NCI-H460 (cell line): ENCODE measurements at regions not wholly inside any gene's neighbourhood (a gene's known extent, or its start where the extent isn't known, plus 50 kb on each side); places are given as distances from the start of the nearest gene placed in this dataset.
A peak's percentile ranks its signal among the peaks of the same experiment; 100 is the strongest.

Experiments used
- DNase-seq: peaks from one replicate; pipeline ENCODE4 v3.0.0-alpha.2; 2016; ENCODE audit warnings: low read depth; ENCODE audit errors: extremely low read depth

DNA sequence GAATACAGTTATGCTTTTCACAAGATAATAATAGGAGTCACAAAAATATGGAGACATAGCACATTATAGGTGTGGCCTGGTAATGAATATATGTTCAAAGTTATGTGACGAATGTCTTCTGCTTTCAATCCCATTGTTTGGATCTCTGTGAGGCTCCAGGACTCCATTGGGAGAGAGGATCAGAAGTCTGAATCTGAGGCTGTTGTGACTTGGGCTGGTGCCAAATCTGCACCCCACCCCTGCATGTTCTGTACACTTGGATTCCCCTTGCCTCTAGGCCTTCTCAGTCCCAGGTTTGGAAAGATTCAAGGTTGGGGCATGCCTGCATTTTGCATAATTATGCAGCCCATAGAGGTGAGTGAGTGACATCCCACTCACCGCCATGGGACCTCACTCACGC lies 103.1 kb upstream of the MGAT5 start:
- DNase-seq: no peak

- no peak for DNase-seq
Observed at GRCh38 chr2:134152045-134153010, 101.5 kb upstream of the MGAT5 start.

GRCh38 chr2:134153294-134153880 lies 100.5 kb upstream of the MGAT5 start:
- no peak for DNase-seq

DNA sequence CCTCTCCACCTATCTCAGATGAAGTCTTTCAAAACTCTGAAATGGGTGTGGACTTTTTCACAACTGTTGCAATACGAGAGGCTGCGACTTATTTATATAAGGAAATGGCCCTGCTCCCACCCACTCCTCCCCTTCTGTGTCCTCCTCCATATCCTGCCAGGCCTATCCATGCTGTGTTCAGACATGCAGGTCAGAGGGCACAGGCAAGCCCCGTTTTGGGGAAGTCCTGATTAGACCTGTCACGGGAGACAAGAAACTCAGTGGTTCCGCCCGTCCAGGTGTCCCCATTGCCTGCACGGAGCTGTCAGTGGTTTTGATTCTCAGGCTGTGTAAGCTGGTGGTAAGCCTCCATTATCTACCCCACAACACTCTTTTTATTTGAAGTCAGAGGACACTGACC lies 99.6 kb upstream of the MGAT5 start:
- no peak for DNase-seq

- no peak for DNase-seq
Observed at GRCh38 chr2:134155134-134155533, 98.7 kb upstream of the MGAT5 start.

GRCh38 chr2:134158295-134158694 lies 95.6 kb upstream of the MGAT5 start:
- DNase-seq: no peak

DNA sequence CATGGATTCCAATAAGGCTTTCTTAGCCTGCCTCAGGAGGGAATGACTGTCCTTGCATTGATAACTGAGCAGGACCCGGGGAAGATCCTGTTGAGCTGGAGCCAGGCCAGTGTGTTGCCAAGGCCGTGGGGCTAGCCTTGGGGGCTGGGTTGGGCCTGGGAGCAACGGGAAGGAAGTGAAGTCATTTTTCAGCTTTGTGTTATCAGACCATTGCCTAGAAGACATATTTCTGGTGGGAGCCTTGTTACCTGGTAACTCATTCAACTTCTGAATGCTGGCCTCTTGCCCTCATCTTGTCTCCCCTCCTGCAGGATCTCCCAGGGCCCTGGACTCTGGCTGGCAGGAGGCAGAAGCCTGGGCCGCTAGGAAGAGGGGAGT lies 92.7 kb upstream of the MGAT5 start:
- DNase-seq: no peak

- no peak for DNase-seq
Observed at GRCh38 chr2:134163336-134163735, 90.5 kb upstream of the MGAT5 start.

GRCh38 chr2:134164306-134164705 lies 89.6 kb upstream of the MGAT5 start:
- no peak for DNase-seq

DNA sequence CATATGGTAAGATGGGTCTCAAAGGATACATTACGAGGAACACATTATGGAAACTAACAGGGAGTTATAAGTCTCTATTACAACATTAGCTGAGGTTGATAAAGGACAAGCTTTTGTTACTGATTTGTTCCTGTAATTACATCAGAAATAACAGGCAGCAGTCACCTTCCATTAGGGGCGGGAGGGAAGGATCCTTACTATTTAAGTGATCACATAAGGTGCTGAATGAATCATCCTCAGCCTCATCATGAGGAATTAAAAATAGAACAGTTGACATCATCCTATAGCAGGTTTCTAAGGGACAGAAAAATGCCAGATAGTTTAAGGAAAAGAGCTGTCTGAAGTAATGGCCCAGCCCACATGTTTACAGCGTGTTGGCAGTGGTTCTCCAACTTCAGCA lies 86.9 kb upstream of the MGAT5 start:
- DNase-seq: peak; percentile 11

DNA sequence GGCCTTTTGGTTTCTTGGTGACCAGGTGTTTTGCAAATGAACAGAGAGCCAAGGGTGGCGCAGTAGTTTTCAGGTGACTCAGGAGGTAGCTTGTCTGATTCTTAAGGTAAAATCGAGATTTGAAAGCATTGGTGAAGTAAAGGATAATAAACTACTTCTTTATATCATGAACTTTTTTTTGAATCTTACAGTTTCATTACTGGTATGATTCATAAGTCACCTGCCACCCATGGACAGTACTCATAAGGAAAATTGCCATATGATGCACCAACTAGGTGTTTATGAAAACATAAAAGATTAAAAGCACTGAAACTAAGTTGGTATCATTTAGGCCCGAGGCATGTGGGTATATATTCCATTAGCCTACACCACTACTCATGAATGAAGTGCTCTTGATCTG lies 84.1 kb upstream of the MGAT5 start:
- DNase-seq: no peak

DNA sequence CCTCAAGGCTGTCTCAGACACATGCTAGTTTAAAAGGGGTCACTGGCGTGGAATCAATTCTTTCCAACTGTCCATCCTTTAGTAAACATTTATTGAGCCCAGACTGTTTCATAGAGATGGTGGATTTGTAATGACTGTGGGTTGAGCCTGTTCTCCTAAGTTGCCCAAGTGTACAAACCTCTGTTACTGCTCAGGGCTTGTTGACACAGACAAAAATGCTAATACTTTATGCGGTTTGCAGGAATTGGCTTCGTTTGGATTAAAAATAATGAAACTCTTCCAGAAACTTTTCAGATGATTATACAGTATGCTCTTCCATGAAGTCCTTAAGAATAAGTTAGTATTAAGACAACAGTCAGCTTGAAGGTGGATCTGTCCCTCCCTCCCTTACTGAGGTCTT lies 83.6 kb upstream of the MGAT5 start:
- DNase-seq: no peak

- DNase-seq: no peak
Observed at GRCh38 chr2:134170700-134171099, 83.2 kb upstream of the MGAT5 start.

DNA sequence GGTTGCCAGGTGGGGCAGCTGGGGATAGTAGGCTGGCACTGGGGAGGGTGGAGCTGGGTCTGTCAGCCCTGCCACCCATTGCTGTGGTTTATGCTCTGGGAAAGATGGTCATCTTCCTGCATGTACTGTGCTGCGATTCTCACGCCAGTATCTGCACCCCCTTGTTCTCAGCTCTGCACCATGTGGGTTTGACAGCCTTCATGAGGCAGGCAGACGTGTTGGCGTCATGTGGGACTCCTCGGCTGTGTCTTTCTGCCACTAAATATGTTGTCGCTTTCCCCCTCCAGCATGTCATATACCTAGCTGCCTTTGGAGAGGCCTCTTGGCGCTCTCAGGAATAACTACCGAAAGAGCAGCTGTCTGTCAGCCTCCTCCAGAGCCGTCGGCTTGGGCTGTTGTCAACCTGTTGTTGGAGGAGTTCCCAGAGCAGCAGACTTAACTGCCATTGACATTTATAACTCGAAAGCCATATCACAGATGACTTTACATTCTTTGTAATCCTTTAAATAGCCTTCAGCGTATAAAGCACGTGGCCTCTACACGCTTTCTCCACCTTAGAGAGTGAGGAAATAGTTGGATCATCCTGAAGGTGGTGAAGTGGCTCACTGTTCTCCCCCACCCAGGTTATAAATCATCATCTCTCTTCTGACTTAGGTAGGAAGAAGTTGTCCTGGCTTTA lies 80.4 kb upstream of the MGAT5 start:
- DNase-seq: no peak

- no peak for DNase-seq
Observed at GRCh38 chr2:134174711-134175110, 79.2 kb upstream of the MGAT5 start.

GRCh38 chr2:134175834-134176233 lies 78.0 kb upstream of the MGAT5 start:
- no peak for DNase-seq

DNA sequence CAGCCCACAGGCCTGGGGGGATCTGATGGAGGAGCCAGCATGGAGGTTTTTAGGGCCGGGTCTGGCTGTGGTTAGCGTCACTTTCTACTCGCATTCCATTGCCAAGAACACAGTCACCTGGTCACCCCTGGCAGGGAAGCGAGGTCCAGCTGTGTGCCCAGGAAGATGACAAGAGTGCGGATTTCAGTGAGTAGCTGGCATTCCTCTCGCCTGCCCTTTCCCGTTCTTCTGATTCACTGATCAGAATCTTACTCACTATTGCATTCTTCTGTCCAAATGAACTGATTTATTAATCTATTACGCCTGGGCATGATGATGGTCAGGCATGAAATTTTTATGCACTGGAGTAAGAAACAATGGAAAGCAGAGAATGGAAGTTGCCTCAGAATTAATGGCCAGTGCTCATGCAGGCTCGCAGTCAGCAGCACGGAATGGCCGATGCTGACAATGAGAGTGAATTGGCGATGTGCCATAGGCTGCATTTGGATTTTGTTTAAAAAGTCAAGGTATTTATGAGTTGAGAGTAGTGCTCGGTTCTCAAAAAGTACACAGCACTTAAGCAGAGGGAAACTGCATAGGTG lies 76.4 kb upstream of the MGAT5 start:
- no peak for DNase-seq

GRCh38 chr2:134178138-134178877 lies 75.6 kb upstream of the MGAT5 start:
- DNase-seq: no peak

DNA sequence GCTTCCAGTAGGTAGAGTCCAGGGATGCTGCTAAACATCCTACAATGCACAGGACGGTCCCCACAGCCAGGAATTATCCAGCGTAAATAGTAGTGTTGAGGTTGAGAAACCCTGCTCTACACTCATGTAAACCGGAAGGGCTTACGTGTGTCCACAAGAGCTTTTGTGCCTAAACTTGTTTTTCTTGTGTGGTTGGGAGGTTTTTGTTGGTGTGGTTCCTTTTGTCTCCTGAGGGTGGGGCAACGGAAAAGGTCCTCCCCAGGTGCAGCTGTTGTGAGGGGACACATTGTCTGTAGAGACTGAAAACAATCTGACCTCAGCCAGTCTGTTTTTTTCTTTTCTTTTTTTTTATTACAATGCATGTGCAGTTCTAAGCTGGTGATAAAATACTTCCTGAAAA lies 72.7 kb upstream of the MGAT5 start:
- no peak for DNase-seq

GRCh38 chr2:134183679-134184078 lies 70.2 kb upstream of the MGAT5 start:
- no peak for DNase-seq

DNA sequence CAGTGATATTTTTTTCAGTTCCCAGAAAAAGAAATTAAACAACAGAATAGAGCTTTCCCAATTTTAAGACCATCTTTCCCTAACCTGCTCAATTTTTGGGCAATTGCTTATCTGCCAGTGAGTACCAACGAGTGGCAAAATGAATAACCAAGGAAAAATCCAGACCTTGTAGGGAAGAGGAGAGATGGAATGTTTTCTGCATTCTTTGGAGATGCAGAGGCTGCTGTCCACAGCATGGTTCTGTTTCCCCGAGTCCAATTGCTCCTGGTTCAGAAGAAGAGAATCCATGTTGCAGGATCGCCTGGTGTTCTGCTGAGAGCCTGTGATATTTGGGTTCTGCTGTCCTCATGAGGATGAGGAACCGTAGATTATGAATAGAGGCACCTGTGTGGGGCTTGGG lies 68.2 kb upstream of the MGAT5 start:
- no peak for DNase-seq
